ENCODE measurements at regions not wholly inside any gene's neighbourhood (a gene's known extent, or its start where the extent isn't known, plus 50 kb on each side); places are given as distances from the start of the nearest gene placed in this dataset.
"Not testable (repeated sequence)": the region's sequence is repeated elsewhere in the genome, so short reads cannot be mapped to it uniquely, and the experiment has no call there.

GRCh38 chr6:85125526-85125925 lies 324.4 kb upstream of the NT5E start:
- no peak for DNase-seq

GRCh38 chr6:85124472-85125354 lies 325.2 kb upstream of the NT5E start:
- no peak for DNase-seq

- DNase-seq = no peak
Observed at GRCh38 chr6:85121158-85121557, 328.7 kb upstream of the NT5E start.

- no peak for DNase-seq
Observed at GRCh38 chr6:85118652-85119235, 331.1 kb upstream of the NT5E start.

GRCh38 chr6:85118233-85118632 lies 331.6 kb upstream of the NT5E start:
- DNase-seq = no peak

GRCh38 chr6:85116475-85116874 lies 333.4 kb upstream of the NT5E start:
- DNase-seq = no peak

- no peak for DNase-seq
Observed at GRCh38 chr6:85115876-85116275, 334.0 kb upstream of the NT5E start.

- DNase-seq = no peak
Observed at GRCh38 chr6:85115376-85115775, 334.5 kb upstream of the NT5E start.

- no peak for DNase-seq
Observed at GRCh38 chr6:85114581-85114935, 335.3 kb upstream of the NT5E start.

GRCh38 chr6:85113934-85114580 lies 335.8 kb upstream of the NT5E start:
- no peak for DNase-seq

- DNase-seq = no peak
Observed at GRCh38 chr6:85112540-85112939, 337.3 kb upstream of the NT5E start.

- DNase-seq = no peak
Observed at GRCh38 chr6:85111481-85112011, 338.3 kb upstream of the NT5E start.

GRCh38 chr6:85110943-85111342 lies 338.9 kb upstream of the NT5E start:
- DNase-seq = no peak

- no peak for DNase-seq
Observed at GRCh38 chr6:85107701-85108100, 342.2 kb upstream of the NT5E start.

- no peak for DNase-seq
Observed at GRCh38 chr6:85096976-85097375, 332.6 kb upstream of the TBX18 start.

GRCh38 chr6:85092226-85092625 lies 327.8 kb upstream of the TBX18 start:
- no peak for DNase-seq

GRCh38 chr6:85089255-85089654 lies 324.9 kb upstream of the TBX18 start:
- no peak for DNase-seq

- DNase-seq = no peak
Observed at GRCh38 chr6:85085875-85086274, 321.5 kb upstream of the TBX18 start.

- DNase-seq = no peak
Observed at GRCh38 chr6:85081102-85081501, 316.7 kb upstream of the TBX18 start.

- no peak for DNase-seq
Observed at GRCh38 chr6:85079761-85080160, 315.4 kb upstream of the TBX18 start.

- no peak for DNase-seq
Observed at GRCh38 chr6:85078058-85078457, 313.7 kb upstream of the TBX18 start.

GRCh38 chr6:85077098-85077497 lies 312.7 kb upstream of the TBX18 start:
- DNase-seq = no peak

- DNase-seq = not testable (repeated sequence)
Observed at GRCh38 chr6:85071845-85072244, 307.4 kb upstream of the TBX18 start.

GRCh38 chr6:85069577-85069976 lies 305.2 kb upstream of the TBX18 start:
- DNase-seq = no peak

Data from NCI-H1694 (cell line).